HepG2 (cell line): ENCODE measurements at regions not wholly inside any gene's neighbourhood (a gene's known extent, or its start where the extent isn't known, plus 50 kb on each side); places are given as distances from the start of the nearest gene placed in this dataset.

Experiments
- ETV5 ChIP-seq: IDR thresholded peaks from 2 replicates; pipeline ENCODE4 v1.6.1; 2018; ENCODE audit warnings: missing biosample characterization, missing genetic modification reagents, inconsistent platforms, borderline replicate concordance
- JUNB ChIP-seq: sonication (generic); formaldehyde crosslinking; IDR thresholded peaks from 2 replicates; pipeline ENCODE4 v1.8.0; 2022; ENCODE audit warnings: missing genetic modification reagents, mild to moderate bottlenecking, borderline replicate concordance
- POLR2A ChIP-seq, 2 experiments: IDR thresholded peaks; 2 replicates each; pipeline ENCODE4 v1.6.1; 2011; ENCODE audit warnings: low read depth in 2 of 2, low read length in 2 of 2, mild to moderate bottlenecking in 1 of 2, moderate library complexity in 1 of 2; ENCODE audit not compliant: insufficient read depth in 1 of 2
- POLR2AphosphoS2 ChIP-seq: IDR thresholded peaks from 2 replicates; pipeline ENCODE4 v1.6.1; 2011; ENCODE audit warnings: low read depth, low read length, improper control_type of control experiment
- TCF7 ChIP-seq: sonication (generic); IDR thresholded peaks from 2 replicates; pipeline ENCODE4 v1.6.1; 2016; ENCODE audit warnings: antibody characterized with exemption, low read depth
- ZNF766 ChIP-seq: sonication (generic); formaldehyde crosslinking; IDR thresholded peaks from 2 replicates; pipeline ENCODE4 v1.5.0; 2020; ENCODE audit warnings: missing genetic modification reagents, borderline replicate concordance
- ZNF781 ChIP-seq: sonication (generic); formaldehyde crosslinking; IDR thresholded peaks from 2 replicates; pipeline ENCODE4 v1.5.1; 2020; ENCODE audit warnings: borderline replicate concordance, mild to moderate bottlenecking, missing genetic modification reagents; ENCODE audit errors: not compliant biosample characterization
- TF ChIP-seq, protein P1 (sequence below): sonication (generic); formaldehyde crosslinking; IDR thresholded peaks from 2 replicates; pipeline ENCODE4 v1.5.0; 2020; ENCODE audit warnings: mild to moderate bottlenecking, missing genetic modification reagents, moderate library complexity

- no peak for TF ChIP-seq JUNB (CRISPR knock-in tag)
- no peak for TF ChIP-seq ZNF781
- TF ChIP-seq ZNF766 (CRISPR knock-in tag), result no peak
- TF ChIP-seq, protein P1, sequence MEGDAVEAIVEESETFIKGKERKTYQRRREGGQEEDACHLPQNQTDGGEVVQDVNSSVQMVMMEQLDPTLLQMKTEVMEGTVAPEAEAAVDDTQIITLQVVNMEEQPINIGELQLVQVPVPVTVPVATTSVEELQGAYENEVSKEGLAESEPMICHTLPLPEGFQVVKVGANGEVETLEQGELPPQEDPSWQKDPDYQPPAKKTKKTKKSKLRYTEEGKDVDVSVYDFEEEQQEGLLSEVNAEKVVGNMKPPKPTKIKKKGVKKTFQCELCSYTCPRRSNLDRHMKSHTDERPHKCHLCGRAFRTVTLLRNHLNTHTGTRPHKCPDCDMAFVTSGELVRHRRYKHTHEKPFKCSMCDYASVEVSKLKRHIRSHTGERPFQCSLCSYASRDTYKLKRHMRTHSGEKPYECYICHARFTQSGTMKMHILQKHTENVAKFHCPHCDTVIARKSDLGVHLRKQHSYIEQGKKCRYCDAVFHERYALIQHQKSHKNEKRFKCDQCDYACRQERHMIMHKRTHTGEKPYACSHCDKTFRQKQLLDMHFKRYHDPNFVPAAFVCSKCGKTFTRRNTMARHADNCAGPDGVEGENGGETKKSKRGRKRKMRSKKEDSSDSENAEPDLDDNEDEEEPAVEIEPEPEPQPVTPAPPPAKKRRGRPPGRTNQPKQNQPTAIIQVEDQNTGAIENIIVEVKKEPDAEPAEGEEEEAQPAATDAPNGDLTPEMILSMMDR (CRISPR knock-in tag), result no peak
- TF ChIP-seq ETV5 (CRISPR knock-in tag), result no peak
- no peak for TF ChIP-seq TCF7
- no peak for TF ChIP-seq POLR2A (IDR thresholded peaks at IDR 0.05; ENCODE audit: insufficient read depth in 1 of 2, low read depth in 2 of 2, low read length in 2 of 2)
- TF ChIP-seq POLR2AphosphoS2, result no peak
Measured at GRCh38 chr1:82792151-82792550, 991.4 kb downstream of the ADGRL2 start.
